ENCODE measurements at regions not wholly inside any gene's neighbourhood (a gene's known extent, or its start where the extent isn't known, plus 50 kb on each side); places are given as distances from the start of the nearest gene placed in this dataset.

DNA sequence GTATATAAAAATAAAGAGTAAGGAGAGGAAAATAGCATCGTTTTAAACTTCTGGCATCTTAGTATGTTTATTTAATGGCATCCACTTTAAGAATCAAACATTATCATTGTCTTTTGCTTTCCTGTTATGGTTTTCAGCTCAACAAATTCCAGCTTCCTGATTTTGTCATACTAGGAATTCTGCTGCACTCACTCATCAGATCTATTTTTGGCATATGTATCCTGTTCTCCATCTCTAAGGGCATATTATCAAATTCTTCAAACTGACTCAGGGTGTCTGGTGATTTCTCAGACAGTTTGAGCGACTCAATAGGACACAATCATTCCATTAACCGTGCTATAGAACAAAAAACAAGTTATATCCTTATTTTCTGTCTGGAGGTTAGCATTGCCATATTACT lies 248.5 kb upstream of the DIAPH2 start:
- H3K4me3 ChIP-seq (ENCODE audit: control insufficient read depth in 2 of 3, extremely low read depth in 1 of 3, insufficient read depth in 2 of 3, low read depth in 1 of 3, low read length in 3 of 3): no peak overlapping the region
- dilution Hi-C loops (cut with MboI; ENCODE audit: extremely low pct_ligation_motif_present, low sequenced_read_pairs): no loop called here
- no peak for TF ChIP-seq EZH2 (IDR thresholded peaks at IDR 0.05; ENCODE audit: low read length)
- no peak for TF ChIP-seq CTCF (optimal IDR thresholded peaks at IDR 0.05 in 1 of 3, IDR thresholded peaks at IDR 0.05 in 1 of 3, conservative IDR thresholded peaks at IDR 0.05 in 1 of 3; ENCODE audit: extremely low read depth in 1 of 3, insufficient read depth in 2 of 3, low read length in 3 of 3)
- H3K9me1 ChIP-seq (ENCODE audit: control insufficient read depth, extremely low read depth, insufficient read depth, low read length): no peaks in the 10 kb centered on the region
- H3K27ac ChIP-seq (ENCODE audit: control insufficient read depth, insufficient read depth, low read length): no peak overlapping the region
- H3K27me3 ChIP-seq (ENCODE audit: control insufficient read depth, extremely low read depth, insufficient read depth, low read length): no peaks in the 10 kb centered on the region
- no peak overlapping the region for H3K4me2 ChIP-seq (ENCODE audit: control insufficient read depth, extremely low read depth, insufficient read depth, low read depth, low read length)
- H3K36me3 ChIP-seq (ENCODE audit: control insufficient read depth in 2 of 2, extremely low read depth in 1 of 2, insufficient read depth in 2 of 2, low read length in 2 of 2): no peaks in the 10 kb centered on the region
- H3K79me2 ChIP-seq (ENCODE audit: control insufficient read depth, insufficient read depth, low read length): no peaks in the 10 kb centered on the region
- no peak overlapping the region for H2AFZ ChIP-seq (ENCODE audit: control insufficient read depth, low read length)
- FAIRE-seq (no peak), DNase-seq (ENCODE audit: low read depth, low spot score) (no peak)
- H3K9me3 ChIP-seq (ENCODE audit: control insufficient read depth, low read depth, low read length): no peaks in the 10 kb centered on the region
- no peaks in the 10 kb centered on the region for H4K20me1 ChIP-seq (ENCODE audit: control insufficient read depth, extremely low read depth, insufficient read depth, low read length)
- no peak overlapping the region for H3K9ac ChIP-seq (ENCODE audit: control insufficient read depth, extremely low read depth, insufficient read depth, low read length)
- no peaks in the 10 kb centered on the region for H3K4me1 ChIP-seq (ENCODE audit: control insufficient read depth, extremely low read depth, insufficient read depth, low read length)

GRCh38 chrX:96438803-96439202 lies 245.8 kb upstream of the DIAPH2 start:
- Histone ChIP-seq H3K79me2 (ENCODE audit: control insufficient read depth, insufficient read depth, low read length) (no peaks in the 10 kb centered on the region), H3K4me1 (ENCODE audit: control insufficient read depth, extremely low read depth, insufficient read depth, low read length) (no peaks in the 10 kb centered on the region), H3K4me3 (ENCODE audit: control insufficient read depth in 2 of 3, extremely low read depth in 1 of 3, insufficient read depth in 2 of 3, low read depth in 1 of 3, low read length in 3 of 3) (no peak overlapping the region), H3K4me2 (ENCODE audit: control insufficient read depth, extremely low read depth, insufficient read depth, low read depth, low read length) (no peak overlapping the region), H2AFZ (ENCODE audit: control insufficient read depth, low read length) (no peak overlapping the region), H3K9me1 (ENCODE audit: control insufficient read depth, extremely low read depth, insufficient read depth, low read length) (no peaks in the 10 kb centered on the region), H3K27me3 (ENCODE audit: control insufficient read depth, extremely low read depth, insufficient read depth, low read length) (no peaks in the 10 kb centered on the region), H3K27ac (ENCODE audit: control insufficient read depth, insufficient read depth, low read length) (no peak overlapping the region), H3K9me3 (ENCODE audit: control insufficient read depth, low read depth, low read length) (no peaks in the 10 kb centered on the region), H3K36me3 (ENCODE audit: control insufficient read depth in 2 of 2, extremely low read depth in 1 of 2, insufficient read depth in 2 of 2, low read length in 2 of 2) (no peaks in the 10 kb centered on the region), H3K9ac (ENCODE audit: control insufficient read depth, extremely low read depth, insufficient read depth, low read length) (no peak overlapping the region), H4K20me1 (ENCODE audit: control insufficient read depth, extremely low read depth, insufficient read depth, low read length) (no peaks in the 10 kb centered on the region)
- no peak for FAIRE-seq
- no peak for TF ChIP-seq CTCF (optimal IDR thresholded peaks at IDR 0.05 in 1 of 3, IDR thresholded peaks at IDR 0.05 in 1 of 3, conservative IDR thresholded peaks at IDR 0.05 in 1 of 3; ENCODE audit: extremely low read depth in 1 of 3, insufficient read depth in 2 of 3, low read length in 3 of 3)
- TF ChIP-seq EZH2 (IDR thresholded peaks at IDR 0.05; ENCODE audit: low read length): no peak
- dilution Hi-C loops (cut with MboI; ENCODE audit: extremely low pct_ligation_motif_present, low sequenced_read_pairs): no loop called here
- DNase-seq (ENCODE audit: low read depth, low spot score): no peak

Data from keratinocyte (primary cell).